HG02885 (cell line): ENCODE measurements at regions not wholly inside any gene's neighbourhood (a gene's known extent, or its start where the extent isn't known, plus 50 kb on each side); places are given as distances from the start of the nearest gene placed in this dataset.

Experiments used
- ATAC-seq: cut with Tn5 transposase; IDR thresholded peaks from one replicate; pipeline ENCODE4 v1.9.1; 2021; ENCODE audit warnings: mild to moderate bottlenecking; ENCODE audit not compliant: unreplicated experiment, poor library complexity

GRCh38 chr7:32428546-32428945 lies 61.6 kb downstream of the LSM5 start:
- no peak for ATAC-seq

GRCh38 chr7:32427769-32428291 lies 62.4 kb downstream of the LSM5 start:
- no peak for ATAC-seq

- ATAC-seq, result no peak
Observed at GRCh38 chr7:32416846-32417245, 73.3 kb downstream of the LSM5 start.

GRCh38 chr7:32415936-32416335 lies 74.2 kb downstream of the LSM5 start:
- ATAC-seq, result no peak

GRCh38 chr7:32415519-32415918 lies 74.7 kb downstream of the LSM5 start:
- ATAC-seq, result no peak

GRCh38 chr7:32412471-32412870 lies 77.7 kb downstream of the LSM5 start:
- no peak for ATAC-seq

- no peak for ATAC-seq
Observed at GRCh38 chr7:32410545-32410944, 79.6 kb downstream of the LSM5 start.

GRCh38 chr7:32406386-32406785 lies 83.8 kb downstream of the LSM5 start:
- ATAC-seq, result no peak

- ATAC-seq, result no peak
Observed at GRCh38 chr7:32403463-32404229, 86.5 kb downstream of the LSM5 start.

GRCh38 chr7:32400676-32401075 lies 89.5 kb downstream of the LSM5 start:
- ATAC-seq, result no peak

GRCh38 chr7:32399311-32399710 lies 90.9 kb downstream of the LSM5 start:
- ATAC-seq, result no peak

GRCh38 chr7:32395168-32395567 lies 95.0 kb downstream of the LSM5 start:
- ATAC-seq, result no peak

- ATAC-seq, result no peak
Observed at GRCh38 chr7:32393861-32394260, 96.3 kb downstream of the LSM5 start.

- ATAC-seq, result no peak
Observed at GRCh38 chr7:32390210-32390609, 100.0 kb downstream of the LSM5 start.

GRCh38 chr7:32385316-32385956 lies 104.7 kb downstream of the LSM5 start:
- no peak for ATAC-seq

- ATAC-seq, result no peak
Observed at GRCh38 chr7:32381024-32381601, 109.1 kb downstream of the LSM5 start.

- ATAC-seq, result no peak
Observed at GRCh38 chr7:32379510-32380112, 110.6 kb downstream of the LSM5 start.

GRCh38 chr7:32378988-32379387 lies 111.2 kb downstream of the LSM5 start:
- ATAC-seq, result no peak

GRCh38 chr7:32364581-32364980 lies 125.6 kb downstream of the LSM5 start:
- no peak for ATAC-seq

- no peak for ATAC-seq
Observed at GRCh38 chr7:32360127-32360526, 130.1 kb downstream of the LSM5 start.
